Ishikawa (cell line): ENCODE measurements at regions not wholly inside any gene's neighbourhood (a gene's known extent, or its start where the extent isn't known, plus 50 kb on each side); places are given as distances from the start of the nearest gene placed in this dataset.

Source experiments
- EGR1 ChIP-seq: IDR thresholded peaks from 2 replicates; pipeline ENCODE4 v1.6.1; 2012
- MAX ChIP-seq: IDR thresholded peaks from 2 replicates; pipeline ENCODE4 v1.6.1; 2012
- REST ChIP-seq: IDR thresholded peaks from 2 replicates; pipeline ENCODE4 v1.6.1; 2012; ENCODE audit warnings: low read depth, mild to moderate bottlenecking

- TF ChIP-seq MAX, result no peak
- TF ChIP-seq REST, result no peak
- TF ChIP-seq EGR1, result no peak
Observed at GRCh38 chr3:3296979-3297381, 117.5 kb upstream of the CRBN start.
